HG02973 (cell line): ENCODE measurements at regions not wholly inside any gene's neighbourhood (a gene's known extent, or its start where the extent isn't known, plus 50 kb on each side); places are given as distances from the start of the nearest gene placed in this dataset.
"Not testable (repeated sequence)": the region's sequence is repeated elsewhere in the genome, so short reads cannot be mapped to it uniquely, and the experiment has no call there.

Experiments
- ATAC-seq: cut with Tn5 transposase; IDR thresholded peaks from one replicate; pipeline ENCODE4 v1.9.1; 2021; ENCODE audit warnings: moderate library complexity; ENCODE audit not compliant: unreplicated experiment

DNA sequence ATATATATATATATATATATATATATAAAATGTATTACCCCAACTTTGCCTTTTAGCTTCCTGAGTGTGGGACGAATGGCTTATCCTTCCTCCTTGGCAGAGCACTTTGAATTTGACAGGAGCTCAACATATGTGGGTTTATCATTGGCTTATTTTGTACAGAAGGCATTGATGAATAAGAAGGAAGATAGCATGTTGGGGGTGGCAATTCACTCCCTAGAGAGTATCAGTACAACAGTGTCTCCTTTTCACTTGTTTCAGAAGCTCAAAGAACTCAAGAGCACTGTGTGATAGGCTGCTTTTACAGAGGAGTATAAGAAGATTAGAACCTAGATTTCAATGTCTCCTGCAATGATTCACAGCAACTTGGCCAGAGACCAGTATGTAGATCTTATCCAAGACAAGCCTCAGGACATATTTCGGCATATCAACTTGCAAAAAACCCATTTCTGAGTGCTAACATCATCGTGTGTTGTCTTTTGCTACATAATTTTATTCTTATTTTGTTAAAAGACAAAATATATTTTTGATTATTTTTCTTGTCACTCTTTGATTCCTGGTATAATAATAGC lies 345.8 kb downstream of the SOCS6 start:
- ATAC-seq, result no peak

DNA sequence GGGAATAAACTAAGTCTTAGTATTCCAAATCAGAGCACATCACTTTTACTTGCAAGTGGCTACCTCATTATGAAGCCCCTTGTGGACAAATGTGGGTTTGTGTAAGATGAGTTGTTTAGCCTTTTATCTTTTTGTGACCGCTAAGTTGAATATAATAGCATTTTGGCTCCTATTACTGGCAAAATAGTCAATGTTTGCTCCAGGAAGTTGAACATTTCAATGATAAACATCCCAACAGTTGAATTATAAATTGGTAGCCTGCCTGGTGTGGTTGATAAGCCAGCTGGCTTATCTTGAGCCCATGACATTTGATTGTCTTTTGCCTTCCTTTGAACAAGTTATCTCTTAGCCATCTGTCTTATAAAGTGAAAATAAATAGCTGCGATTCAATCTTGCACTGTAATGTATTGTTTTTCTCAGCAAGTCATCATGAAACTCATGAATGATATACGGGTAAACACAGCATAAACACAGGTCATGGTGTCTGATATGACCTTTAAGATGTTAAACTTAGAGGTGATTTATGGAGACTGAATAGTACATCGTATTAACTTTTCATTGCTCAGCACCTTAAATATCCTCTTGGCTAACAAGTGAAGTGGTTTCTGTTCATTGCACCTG lies 338.4 kb downstream of the SOCS6 start:
- ATAC-seq, result no peak

DNA sequence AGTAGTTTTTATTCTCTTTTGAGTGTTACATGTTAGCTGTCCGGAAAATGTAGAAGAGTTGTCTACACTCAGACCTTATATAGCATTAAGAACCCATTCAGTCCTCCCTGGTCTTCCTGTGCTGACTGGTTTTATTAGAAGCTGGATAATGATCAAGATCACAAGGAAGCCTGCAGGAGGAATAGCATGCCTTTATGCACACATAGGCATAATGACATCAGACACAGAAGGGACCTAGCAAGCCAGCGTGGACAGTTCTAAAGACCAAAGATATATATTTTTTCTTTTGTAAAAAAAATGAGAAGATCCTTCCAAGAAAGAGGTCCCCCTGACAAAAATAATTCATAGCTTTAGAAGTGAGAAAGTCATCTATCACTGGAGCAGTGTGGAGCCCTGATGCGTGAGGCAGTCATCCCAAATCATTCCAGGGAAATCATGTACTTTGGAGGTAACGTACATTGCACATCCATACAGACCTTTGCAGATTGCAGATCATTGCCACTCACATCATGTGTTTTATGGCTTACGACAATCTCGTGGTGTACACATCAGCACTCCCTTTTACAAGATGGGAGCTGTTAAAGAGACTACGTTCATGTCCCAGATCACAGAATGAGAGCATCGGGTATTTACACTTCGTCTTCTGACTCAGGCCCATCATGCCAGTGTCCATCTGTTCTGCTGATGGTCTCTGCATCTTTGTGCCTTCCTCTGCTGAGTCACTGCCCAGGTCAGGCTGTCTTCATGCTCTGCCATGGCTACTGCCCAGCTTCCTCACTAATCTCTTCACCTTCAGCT lies 334.0 kb downstream of the SOCS6 start:
- no peak for ATAC-seq

DNA sequence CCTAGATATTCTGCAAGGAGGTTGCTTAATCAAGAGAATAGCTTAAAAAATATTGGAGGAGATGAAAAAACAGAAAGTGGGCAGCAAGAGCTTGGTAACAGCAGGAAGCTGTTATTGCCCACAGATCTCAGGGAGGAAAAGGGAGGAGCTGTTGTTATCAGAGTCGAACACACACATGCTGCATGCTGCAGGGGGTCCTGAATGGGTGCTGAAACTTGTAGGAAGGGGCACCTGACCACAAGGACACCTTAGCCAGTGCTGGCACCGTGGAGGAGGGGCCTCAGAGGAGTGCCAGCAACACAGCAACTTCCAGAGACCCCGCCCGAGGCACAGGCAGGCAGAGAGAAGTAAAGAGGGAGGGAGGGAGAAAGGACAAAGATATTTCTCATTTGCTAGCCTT lies 332.9 kb downstream of the SOCS6 start:
- ATAC-seq, result no peak

DNA sequence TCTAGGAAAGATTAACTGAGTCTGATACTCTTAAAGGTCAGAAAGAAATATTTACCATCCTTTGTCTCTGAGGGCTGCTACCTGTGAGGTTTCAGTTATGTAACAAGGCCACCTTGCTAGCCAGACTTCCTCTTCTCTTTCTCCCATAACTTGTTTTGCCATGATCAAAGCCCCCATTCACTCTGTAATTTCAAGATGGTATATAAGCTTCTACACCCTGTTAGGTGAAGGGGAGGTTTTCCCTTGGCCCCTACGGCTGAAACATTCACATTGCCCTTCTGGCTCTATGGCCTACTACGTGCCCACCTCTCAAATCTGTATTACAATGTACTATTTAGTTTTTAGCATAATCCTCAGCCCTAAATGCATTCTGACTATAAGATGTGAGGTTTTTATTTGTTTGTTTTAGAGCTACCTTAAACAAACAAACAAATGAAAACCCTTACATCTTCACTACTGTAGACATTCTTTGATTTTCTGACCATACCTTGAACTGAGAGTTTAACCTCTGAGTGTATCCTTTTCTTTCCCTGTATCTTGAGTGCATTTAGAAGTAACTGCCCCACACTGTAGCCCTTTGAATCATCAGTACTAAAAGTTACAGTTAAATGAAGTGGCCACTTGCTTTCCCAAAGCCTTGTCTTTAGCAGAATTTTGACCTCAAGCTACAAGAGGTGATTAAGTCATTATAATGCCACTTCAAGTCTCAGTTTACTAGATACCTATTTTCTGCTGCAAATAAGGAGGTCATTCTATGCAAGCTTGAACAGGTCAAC lies 332.2 kb downstream of the SOCS6 start:
- no peak for ATAC-seq

DNA sequence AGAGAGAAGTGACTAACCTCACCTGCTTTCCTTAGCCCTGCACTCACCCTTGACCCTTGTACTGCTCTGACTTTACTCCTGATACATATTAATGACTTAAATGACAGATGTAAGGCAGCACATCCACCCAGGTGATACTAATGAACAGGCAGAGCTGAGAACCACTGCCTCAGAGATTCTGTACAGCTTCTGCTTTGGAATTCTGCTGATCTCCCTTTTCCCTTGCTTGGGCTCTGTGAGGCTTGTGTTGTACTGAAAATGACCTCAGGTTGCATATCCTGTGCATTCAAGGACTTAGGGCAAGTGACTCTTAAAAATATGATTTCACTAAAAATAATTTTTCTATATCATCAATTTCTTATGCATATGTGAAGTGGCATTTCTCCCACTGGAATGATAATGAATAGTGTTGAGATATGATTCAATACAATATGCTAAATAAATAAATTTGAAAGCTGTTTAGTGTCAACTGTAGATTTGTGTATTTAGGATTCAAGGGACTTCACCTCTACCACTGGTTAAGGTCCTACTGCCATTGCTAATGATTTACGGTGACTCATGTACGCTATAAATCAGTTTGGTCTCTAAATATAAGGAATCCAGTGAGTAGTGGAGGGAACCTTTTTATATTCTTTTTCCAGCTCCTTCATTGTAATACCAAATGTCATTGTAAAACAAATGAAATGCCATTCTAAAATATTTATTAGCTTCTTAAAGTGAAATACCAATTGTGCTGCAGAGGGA lies 328.3 kb downstream of the SOCS6 start:
- ATAC-seq, result no peak

DNA sequence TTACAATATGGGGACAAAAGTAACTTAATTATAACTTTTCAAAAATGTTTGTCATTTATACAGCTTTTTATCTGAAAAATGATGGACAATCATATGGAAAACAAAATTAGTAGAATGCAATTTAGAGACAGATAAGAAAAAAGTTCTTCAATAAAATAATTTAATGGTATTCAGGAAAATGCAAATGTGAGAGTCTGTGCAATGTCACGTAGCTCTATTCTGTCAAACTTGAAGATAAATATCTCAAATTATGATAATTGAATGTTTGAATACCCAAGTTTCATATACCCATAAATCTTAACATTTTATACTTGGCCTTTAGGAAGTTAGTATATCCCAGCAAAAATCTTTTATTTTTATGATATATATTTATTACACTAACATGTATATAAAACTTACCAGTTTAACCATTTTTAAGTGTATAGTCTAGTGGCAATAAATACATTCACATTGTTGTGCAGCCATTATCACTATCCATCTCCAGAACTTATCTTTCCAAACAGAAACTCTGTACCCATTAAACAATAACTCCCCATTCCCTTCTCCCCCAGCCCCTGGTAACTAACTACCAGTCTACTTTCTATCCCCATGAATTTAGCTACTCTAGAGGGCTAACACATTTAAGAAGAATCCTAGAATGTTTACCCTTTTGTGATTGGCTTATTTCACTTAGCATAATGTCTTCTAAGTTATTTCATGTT lies 311.5 kb downstream of the SOCS6 start:
- ATAC-seq, result no peak

DNA sequence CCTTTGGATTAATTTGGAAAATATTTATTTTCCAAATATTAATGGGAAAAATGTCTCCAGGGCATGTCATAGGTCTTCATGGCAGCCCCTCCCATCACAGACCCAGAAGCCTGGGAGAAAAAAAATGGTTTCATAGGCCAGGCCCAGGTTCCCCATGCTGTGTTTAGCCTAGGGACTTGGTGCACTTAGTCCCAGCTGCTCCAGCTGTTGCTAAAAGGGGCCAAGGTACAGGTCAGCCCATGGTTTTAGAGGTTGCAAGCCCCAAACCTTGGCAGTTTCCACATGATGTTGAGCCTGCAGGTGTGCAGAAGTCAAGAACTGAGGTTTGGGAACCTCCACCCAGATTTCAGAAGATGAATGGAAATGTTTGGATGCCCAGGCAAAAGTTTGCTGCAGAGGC lies 309.6 kb downstream of the SOCS6 start:
- ATAC-seq, result no peak

DNA sequence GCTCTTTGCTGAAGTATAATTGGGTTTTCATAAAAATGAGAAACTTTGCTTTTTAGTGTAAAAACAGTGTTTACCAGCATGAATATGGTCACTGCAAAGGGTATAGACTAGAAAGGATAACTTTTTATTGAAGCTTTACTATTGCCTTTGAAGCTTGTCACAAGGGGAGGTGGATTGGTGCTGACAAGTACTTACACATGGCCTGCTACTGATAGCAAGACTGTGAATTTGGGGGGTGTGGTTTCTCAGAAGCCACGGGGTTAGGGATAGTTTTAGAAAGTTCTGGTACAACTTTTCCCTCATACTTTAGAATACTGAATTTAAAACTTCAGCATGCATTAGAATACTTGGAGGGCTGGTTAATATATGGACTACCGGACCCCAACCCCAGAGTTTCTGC lies 294.1 kb downstream of the SOCS6 start:
- ATAC-seq, result no peak

DNA sequence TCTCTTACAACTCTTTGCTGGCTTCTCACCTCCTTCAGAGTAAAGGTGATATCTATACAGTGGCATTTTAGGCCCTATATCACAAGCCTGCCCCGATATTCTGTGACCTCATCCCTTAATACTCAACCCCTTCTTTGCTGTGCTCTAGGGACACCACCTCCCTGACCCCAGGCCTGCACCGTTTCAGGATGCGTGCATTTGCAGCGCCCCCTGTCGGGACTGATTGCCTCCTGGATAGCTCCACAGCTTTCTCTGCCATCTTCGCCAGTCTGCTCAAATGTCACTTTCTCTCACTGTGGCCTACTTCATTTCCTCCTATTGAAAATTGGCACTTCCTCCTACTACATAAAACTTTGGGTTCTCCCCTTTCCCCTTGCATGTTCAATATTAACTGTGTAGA lies 289.6 kb downstream of the SOCS6 start:
- ATAC-seq, result no peak

DNA sequence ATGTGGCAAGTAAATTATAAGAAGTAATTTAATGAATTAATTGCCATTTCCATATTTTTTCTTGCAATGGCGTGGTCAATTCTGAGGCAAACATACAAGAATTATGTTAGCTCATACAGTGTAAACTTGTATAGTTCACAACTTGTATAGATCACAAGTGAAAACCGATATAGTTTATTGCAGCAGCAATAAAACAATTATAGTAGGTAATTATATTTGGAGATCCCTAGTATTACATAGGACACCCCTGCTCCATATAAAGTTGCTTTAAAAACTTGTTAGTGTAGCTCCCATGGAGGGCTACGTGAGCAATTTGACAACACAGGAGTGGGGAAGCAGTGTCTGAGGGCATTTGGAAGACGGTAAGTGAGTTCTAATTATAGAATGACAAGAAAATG lies 288.2 kb downstream of the SOCS6 start:
- no peak for ATAC-seq

DNA sequence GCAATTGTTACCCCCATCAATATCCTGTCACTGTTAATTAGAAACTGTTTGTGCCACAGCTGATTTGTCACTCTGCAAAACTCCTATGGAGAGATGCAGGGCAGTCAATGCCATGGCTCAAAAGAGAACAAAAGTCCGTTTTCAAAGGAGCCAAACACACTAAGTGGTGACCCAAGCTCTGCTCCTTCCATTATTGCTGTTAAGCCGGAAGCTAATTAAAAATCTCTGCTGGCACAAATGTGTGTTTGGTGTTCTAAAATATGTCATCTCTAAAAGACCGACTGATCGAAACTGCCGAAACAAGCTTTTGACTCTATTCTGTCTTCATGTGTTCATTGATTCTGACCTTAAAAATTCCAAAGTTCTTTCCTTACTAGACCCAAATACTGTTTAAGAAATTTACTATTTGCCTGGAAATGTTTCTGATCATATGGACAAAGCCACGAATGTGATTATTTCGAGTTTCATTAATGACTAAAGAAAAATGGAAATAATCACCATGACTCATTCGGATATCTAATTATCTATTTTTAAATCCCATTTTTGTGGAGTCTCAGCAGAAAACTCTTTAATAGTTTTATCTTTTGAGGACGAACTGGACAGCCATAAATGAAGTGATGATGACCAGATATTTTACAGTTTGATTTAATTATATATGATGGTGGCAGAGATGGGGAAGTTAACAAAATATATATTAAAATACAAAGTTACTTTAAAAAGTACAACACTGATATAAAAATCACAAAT lies 287.6 kb downstream of the SOCS6 start:
- ATAC-seq, result no peak

DNA sequence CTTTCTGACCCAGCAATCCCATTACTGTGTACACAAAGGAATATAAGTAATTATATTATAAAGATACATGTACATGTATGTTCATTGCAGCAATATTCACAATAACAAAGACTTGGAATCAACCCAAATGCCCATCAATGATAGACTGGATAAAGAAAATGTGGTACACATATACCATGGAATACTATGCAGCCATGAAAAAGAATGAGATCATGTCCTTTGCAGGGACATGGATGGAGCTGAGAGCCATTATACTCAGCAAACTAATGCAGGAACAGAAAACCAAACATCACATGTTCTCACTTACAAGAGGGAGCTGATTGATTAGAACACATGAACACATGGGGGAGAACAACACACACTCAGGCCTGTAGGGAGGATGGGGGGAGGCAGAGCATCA lies 286.1 kb downstream of the SOCS6 start:
- not testable (repeated sequence) for ATAC-seq

DNA sequence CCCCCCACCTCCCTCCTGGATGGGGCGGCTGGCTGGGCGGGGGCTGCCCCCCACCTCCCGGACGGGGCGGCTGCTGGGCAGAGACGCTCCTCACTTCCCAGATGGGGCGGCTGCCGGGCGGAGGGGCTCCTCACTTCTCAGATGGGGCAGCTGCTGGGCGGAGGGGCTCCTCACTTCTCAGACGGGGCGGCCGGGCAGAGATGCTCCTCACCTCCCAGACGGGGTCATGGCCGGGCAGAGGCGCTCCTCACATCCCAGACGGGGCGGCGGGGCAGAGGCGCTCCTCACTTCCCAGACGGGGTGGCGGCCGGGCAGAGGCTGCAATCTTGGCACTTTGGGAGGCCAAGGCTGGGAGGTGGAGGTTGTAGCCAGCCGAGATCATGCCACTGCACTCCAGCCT lies 280.8 kb downstream of the SOCS6 start:
- ATAC-seq, result not testable (repeated sequence)

DNA sequence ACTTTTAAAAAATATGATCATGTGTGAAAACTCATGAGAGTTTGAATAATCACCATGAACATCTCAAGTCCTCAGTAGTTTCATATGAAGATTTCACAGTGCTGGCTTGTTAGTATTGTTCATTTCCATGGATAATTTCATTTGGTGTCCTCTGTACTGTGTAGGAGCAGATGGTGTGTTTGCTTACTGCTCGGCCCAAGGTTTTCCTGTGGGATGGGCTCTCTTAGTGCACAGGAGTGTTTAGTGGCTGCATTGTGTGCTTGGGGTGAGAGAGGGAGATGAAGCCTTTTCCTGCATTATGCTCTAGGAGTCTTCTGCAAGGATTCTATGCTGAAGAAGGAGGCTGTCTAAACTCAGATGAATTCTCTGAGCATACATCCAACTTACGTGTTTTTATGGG lies 270.6 kb downstream of the SOCS6 start:
- no peak for ATAC-seq

DNA sequence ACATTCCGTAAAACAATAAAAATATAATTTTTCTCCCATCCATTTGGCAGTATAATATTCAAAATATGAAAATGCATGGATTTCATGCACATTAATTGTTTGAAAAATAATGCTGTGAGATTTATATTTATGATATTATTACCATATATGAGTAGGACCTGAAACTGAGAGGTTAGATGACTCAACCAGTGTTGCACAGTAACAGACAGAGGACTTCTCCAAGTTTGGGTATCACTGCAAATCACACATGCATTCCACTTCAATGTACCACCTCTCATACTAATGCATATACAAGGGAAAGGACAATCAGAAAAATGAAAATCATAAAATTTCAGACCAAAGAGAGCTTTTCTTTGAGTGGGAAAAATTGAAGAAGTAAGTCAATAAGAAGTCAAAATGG lies 269.5 kb downstream of the SOCS6 start:
- no peak for ATAC-seq

DNA sequence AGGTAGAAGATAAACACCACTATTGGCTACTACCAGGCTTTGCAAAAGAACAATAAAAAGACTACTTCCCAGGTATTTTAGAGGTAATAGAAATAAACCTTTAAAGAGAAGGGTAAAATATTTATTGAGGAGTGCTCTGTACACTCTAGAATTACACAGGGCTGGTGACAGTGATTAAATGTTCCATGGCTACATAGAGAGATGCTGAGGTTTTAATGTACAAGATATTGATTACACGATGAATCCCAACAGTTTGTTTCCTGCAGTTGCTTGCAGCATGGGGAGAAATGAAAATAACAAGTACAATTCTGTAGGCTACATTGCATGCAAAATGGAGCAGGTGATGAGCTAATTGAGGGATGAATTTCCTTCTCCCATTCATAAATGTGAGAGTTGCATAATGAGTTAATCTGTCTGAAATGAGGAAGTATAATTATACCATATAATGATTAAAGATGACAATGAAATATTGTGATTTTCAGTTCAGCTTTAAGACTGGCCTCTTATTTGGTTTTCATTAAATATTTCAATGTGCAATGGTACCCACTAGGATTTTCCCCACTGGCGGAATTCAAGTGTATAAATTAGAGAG lies 266.1 kb downstream of the SOCS6 start:
- no peak for ATAC-seq

DNA sequence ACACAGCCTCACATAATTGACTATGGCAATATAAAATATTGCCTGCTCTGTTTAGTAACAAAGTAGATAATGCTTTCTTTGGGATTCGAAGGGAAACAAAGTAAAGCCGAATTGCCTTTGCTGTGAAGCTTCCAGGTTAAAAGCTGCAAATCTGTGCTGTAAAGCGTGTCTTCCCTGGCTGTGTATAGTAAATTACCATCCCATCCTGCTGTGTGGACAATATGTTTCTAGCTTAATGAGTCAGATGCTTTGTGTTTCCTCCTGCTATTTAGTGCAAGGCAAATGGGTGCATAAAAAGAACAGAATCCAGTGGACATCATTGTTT lies 265.1 kb downstream of the SOCS6 start:
- no peak for ATAC-seq

DNA sequence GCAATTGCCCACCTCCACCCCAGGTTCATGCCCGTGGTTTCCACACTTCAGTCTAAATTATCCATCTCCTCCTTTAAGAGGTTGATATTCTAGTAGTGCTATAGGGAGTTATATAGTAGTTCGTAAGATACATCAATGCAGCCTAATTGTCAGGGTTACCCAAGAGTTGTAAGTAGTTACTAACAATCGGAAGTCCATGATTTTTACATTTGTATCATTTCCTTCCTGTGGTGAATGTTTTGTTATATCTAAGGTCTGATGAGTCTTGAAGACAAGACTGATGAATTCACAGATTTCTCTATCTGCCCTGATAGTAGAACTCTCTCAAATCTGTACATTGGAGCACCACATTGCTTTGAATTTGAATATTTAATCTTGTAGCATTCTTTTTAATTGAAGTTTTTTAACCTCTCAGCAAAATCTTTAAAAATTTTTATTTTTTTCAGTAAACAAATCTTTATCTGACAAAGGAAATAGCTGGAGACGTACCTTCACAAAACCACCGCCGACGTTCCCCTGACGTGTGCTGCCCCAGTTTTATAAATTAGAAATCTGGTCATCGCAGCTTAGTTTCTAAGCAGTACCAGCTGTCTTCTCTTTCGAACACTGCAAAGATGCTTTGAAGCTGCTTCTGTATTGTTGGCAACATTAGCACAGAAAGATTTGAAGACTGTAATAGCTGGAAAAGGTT lies 264.5 kb downstream of the SOCS6 start:
- no peak for ATAC-seq
